Astrocyte of the cerebellum (primary cell): ENCODE measurements at regions not wholly inside any gene's neighbourhood (a gene's known extent, or its start where the extent isn't known, plus 50 kb on each side); places are given as distances from the start of the nearest gene placed in this dataset.

ENCODE experiments used
- DNase-seq: peaks from one replicate; pipeline ENCODE4 v3.0.0-alpha.2; 2011; ENCODE audit warnings: low read depth
- H3K4me3 ChIP-seq: 2 replicates; pipeline ENCODE4 v1.5.1; 2011; ENCODE audit warnings: mild to moderate bottlenecking, low read depth, low read length, moderate library complexity
- CTCF ChIP-seq: IDR thresholded peaks from 2 replicates; pipeline ENCODE4 v1.5.1; 2012; ENCODE audit warnings: low read length, low read depth, moderate library complexity, mild to moderate bottlenecking; ENCODE audit errors: missing control alignments
- in situ Hi-C: cut with HindIII; loops from 2 replicates; pipeline ENCODE4 v1.10.0; 2017; ENCODE audit warnings: low sequenced_read_pairs

GRCh38 chr10:94197241-94197640, 165.5 kb downstream of the NOC3L start:
- no peak for DNase-seq
- H3K4me3 ChIP-seq = no peak overlapping the region
- no peak for TF ChIP-seq CTCF
- in situ Hi-C loops = no loop called here

GRCh38 chr10:94198324-94198723, 164.4 kb downstream of the NOC3L start:
- in situ Hi-C loops = no loop called here
- TF ChIP-seq CTCF = no peak
- no peak for DNase-seq
- H3K4me3 ChIP-seq = no peak overlapping the region

GRCh38 chr10:94199565-94199964, 163.2 kb downstream of the NOC3L start:
- in situ Hi-C loops = no loop called here
- no peak for TF ChIP-seq CTCF

GRCh38 chr10:94200146-94200837, 162.4 kb downstream of the NOC3L start:
- H3K4me3 ChIP-seq = no peak overlapping the region
- no peak for DNase-seq
- in situ Hi-C loops = no loop called here
- TF ChIP-seq CTCF = no peak

More at GRCh38 chr10:94199565-94199964, 163.2 kb downstream of the NOC3L start:
- H3K4me3 ChIP-seq = no peak overlapping the region
- no peak for DNase-seq

- no peak for DNase-seq
- H3K4me3 ChIP-seq = no peak overlapping the region
- no peak for TF ChIP-seq CTCF
- in situ Hi-C loops = no loop called here
These were observed 157.3 kb downstream of the NOC3L start for GRCh38 chr10:94205396-94205831.

GRCh38 chr10:94206176-94206575, 156.6 kb downstream of the NOC3L start:
- in situ Hi-C loops = no loop called here
- no peak overlapping the region for H3K4me3 ChIP-seq
- TF ChIP-seq CTCF = no peak
- DNase-seq = no peak
